PC-9 (cell line): ENCODE measurements at regions not wholly inside any gene's neighbourhood (a gene's known extent, or its start where the extent isn't known, plus 50 kb on each side); places are given as distances from the start of the nearest gene placed in this dataset.

Source experiments
- EZH2 ChIP-seq: fragments of 200-600 bp; sonication (generic); IDR thresholded peaks from 2 replicates; pipeline ENCODE4 v1.8.0; 2017; ENCODE audit warnings: antibody characterized with exemption, low read depth
- TF ChIP-seq, protein P1 (sequence below): fragments of 200-600 bp; sonication (generic); conservative IDR thresholded peaks from 2 replicates; pipeline ENCODE4 v1.6.1; 2017; ENCODE audit warnings: mixed run types, antibody characterized with exemption, mild to moderate bottlenecking, moderate library complexity

DNA sequence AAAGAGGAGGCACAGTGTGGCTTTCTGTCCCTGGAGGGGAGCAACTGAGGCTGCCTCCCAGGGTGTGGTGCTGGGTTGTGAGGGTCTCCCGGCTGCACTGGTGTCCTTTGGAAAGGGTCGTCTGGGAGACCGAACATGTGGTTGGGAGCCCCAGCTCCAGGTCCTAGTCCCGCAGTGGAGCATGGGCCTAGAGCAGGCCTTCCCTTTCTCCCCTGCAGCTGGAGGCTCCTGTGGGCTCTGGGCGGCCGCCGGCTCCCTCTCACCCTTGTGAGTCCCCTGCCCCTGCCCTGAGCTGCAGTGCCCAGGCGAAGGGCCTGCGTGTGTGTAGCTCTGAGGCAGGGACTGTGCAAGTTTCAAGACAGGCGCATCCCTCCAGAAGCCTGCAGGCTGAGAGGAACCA, 1492.7 kb downstream of the BRD1 start:
- TF ChIP-seq, protein P1, sequence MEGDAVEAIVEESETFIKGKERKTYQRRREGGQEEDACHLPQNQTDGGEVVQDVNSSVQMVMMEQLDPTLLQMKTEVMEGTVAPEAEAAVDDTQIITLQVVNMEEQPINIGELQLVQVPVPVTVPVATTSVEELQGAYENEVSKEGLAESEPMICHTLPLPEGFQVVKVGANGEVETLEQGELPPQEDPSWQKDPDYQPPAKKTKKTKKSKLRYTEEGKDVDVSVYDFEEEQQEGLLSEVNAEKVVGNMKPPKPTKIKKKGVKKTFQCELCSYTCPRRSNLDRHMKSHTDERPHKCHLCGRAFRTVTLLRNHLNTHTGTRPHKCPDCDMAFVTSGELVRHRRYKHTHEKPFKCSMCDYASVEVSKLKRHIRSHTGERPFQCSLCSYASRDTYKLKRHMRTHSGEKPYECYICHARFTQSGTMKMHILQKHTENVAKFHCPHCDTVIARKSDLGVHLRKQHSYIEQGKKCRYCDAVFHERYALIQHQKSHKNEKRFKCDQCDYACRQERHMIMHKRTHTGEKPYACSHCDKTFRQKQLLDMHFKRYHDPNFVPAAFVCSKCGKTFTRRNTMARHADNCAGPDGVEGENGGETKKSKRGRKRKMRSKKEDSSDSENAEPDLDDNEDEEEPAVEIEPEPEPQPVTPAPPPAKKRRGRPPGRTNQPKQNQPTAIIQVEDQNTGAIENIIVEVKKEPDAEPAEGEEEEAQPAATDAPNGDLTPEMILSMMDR, result no peak
- no peak for TF ChIP-seq EZH2
